ENCODE measurements at regions not wholly inside any gene's neighbourhood (a gene's known extent, or its start where the extent isn't known, plus 50 kb on each side); places are given as distances from the start of the nearest gene placed in this dataset.

GRCh38 chr14:38848243-38848935, 254.6 kb downstream of the SEC23A start:
- DNase-seq (ENCODE audit: low read depth in 1 of 2, low spot score in 1 of 2) = no peak

DNA sequence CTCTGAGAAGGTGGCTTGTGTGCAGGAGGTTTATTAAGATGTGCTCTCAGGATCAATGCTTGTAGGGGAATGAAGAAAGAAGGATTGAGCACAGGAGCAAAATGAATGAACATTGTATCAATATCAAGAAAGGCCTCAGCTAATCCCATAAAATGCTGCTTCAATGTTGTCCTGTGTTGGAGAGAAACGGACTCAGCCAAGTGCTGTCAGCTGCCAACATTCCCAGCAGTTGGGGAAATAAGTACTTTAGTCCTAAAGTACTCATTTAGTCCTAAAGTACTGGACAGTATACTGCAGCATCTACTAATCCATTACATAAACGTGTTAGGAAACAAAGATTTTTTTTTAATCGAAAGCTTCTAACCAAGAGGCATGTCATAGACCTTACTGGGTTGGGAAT, 255.9 kb downstream of the SEC23A start:
- no peak for DNase-seq (ENCODE audit: low read depth in 1 of 2, low spot score in 1 of 2)

- DNase-seq (ENCODE audit: low read depth in 1 of 2, low spot score in 1 of 2) = no peak
Measured at GRCh38 chr14:38839694-38840365, 263.2 kb downstream of the SEC23A start.

DNA sequence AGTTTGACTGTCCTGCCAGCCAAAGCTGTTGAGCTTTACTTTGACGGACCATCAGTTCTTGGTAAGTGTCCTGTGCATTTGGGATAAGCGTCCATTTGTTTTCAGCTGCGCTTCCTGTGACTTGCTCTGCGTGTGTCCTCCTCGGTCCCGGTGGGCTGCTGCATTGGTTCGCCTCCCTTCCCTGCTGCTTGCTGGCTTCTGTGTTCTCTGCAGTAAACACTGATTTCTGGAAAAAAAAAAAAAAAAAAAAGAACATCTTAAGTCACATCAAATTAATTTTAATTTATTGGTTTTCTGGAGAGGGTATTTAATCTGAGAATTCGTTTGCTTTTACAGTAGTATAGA, 264.1 kb downstream of the SEC23A start:
- DNase-seq (ENCODE audit: low read depth in 1 of 2, low spot score in 1 of 2) = no peak

DNA sequence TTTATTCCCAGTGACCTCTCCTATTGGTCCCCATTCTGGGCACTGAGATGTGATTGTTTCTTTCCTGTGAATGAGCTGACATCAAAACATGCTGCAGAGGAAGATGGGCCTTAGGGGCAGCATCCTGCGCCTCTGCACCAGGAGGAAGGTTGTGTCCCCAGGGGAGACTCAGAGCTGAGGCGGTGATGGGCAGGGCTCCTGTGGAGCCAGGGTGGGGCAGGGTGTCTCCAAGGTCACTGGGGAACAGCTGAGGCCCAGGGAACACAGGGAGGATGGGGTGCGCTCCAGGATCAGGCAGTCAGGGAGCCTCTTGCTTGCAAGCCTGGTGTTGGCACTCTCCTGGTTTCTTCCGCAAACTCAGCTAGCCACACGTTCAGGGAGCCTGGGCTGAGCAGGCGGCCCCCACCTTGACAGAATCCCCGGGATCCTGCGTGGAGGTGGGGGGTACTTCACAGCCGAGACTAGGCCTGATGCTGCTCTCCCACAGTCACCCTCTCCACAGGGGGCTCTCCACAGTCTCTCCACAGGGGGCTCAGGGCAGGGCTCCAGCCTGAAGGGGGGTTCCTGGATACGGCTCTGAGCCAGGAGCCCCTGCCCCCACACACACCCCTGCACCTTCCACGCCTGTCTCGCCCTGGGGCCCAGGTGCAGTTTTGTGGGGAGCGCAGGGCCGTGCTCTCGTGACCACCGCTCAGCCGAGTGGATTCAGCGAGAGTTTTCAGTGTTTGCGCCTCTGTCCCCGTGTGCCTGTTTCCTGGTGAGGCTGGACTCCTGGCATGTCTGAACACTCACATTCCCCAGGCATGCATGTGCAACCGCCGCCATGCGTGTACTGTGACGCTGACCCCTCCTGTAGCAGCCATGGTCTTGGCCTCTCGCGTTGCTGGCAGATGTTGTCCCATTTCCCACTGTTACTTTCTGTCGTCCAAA, 264.7 kb downstream of the SEC23A start:
- no peak for DNase-seq (ENCODE audit: low read depth in 1 of 2, low spot score in 1 of 2)

GRCh38 chr14:38837343-38838048, 265.5 kb downstream of the SEC23A start:
- no peak for DNase-seq (ENCODE audit: low read depth in 1 of 2, low spot score in 1 of 2)

- DNase-seq (ENCODE audit: low read depth in 1 of 2, low spot score in 1 of 2) = no peak
Measured at GRCh38 chr14:38836539-38836938, 266.5 kb downstream of the SEC23A start.

- DNase-seq (ENCODE audit: low read depth in 1 of 2, low spot score in 1 of 2) = no peak
Measured at GRCh38 chr14:38835874-38836273, 267.2 kb downstream of the SEC23A start.

- DNase-seq (ENCODE audit: low read depth in 1 of 2, low spot score in 1 of 2) = no peak
Measured at GRCh38 chr14:38828183-38828827, 274.7 kb downstream of the SEC23A start.

GRCh38 chr14:38824706-38825105, 278.3 kb downstream of the SEC23A start:
- DNase-seq (ENCODE audit: low read depth in 1 of 2, low spot score in 1 of 2) = no peak

DNA sequence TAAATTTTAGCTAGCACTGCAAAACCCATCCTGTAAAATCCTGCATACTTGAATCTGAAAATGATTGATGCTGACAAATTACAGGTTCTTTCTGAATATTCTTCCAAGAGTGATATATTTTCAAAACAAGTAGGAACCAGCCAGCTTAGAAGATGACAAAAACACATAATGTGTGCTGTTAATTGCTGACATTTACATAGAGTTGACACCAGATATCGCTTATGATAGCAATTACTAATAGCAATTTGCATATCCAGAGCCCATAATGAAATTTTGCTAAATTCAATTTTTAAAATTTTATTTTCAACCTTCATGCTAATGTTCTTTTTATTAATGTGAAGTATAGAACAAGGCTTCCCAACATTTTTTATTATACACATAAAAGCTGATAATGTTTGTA, 284.5 kb downstream of the SEC23A start:
- no peak for DNase-seq (ENCODE audit: low read depth in 1 of 2, low spot score in 1 of 2)

DNA sequence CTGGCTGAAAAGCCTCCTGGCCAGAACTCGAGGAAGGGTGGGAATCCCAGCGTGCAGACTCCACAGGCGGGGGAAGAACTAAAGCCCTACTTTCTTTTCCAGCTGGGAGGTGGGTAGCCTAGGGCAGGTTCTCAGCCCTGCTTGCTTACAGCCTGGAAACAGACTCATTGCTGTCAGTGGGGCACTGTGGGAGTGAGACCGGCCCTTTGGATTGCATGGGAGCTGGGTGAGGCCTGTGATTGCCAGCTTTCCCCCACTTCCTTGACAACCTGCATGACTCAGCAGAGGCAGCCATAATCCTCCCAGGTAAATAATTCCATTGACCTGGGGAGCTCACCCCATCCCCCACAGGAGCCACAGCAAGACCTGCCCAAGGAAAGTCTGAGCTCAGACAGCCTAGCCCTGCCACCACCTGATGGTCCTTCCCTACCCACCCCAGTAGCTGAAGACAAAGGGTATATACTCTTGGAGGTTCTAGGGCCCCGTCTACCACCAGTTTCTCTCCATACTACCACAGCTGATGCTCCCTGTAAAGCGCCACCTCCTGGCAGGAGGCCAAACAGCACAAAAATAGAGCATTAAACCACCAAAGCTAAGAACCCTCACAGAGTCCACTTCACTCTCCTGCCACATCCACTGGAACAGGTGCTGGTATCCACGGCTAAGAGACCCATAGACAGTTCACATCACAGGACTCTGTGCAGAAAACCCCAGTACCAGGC, 294.1 kb downstream of the SEC23A start:
- no peak for DNase-seq (ENCODE audit: low read depth in 1 of 2, low spot score in 1 of 2)

GRCh38 chr14:38799671-38800070, 303.4 kb downstream of the SEC23A start:
- no peak for DNase-seq (ENCODE audit: low read depth in 1 of 2, low spot score in 1 of 2)

DNA sequence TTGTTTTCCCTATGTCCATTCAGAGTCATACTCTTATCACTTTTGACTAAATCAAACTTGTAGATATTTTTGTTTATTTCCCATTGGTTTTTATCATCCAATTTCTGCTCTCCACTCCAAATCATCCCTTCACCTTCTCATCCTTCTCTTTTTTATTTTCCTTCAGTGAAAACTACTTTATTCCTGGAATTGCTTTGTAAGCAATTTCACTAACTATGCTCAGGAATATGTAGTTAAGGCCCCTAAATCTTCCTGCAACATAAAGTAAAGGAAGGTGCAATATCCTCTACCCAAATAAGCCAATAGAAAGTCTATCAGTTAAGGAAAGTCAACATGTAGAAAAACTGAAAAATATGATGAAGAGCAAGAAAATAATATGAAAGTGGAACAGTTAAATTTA, 308.4 kb downstream of the SEC23A start:
- DNase-seq (ENCODE audit: low read depth in 1 of 2, low spot score in 1 of 2) = no peak

GRCh38 chr14:38791862-38792261, 311.2 kb downstream of the SEC23A start:
- no peak for DNase-seq (ENCODE audit: low read depth in 1 of 2, low spot score in 1 of 2)

- DNase-seq (ENCODE audit: low read depth in 1 of 2, low spot score in 1 of 2) = no peak
Measured at GRCh38 chr14:38790916-38791315, 312.1 kb downstream of the SEC23A start.

DNA sequence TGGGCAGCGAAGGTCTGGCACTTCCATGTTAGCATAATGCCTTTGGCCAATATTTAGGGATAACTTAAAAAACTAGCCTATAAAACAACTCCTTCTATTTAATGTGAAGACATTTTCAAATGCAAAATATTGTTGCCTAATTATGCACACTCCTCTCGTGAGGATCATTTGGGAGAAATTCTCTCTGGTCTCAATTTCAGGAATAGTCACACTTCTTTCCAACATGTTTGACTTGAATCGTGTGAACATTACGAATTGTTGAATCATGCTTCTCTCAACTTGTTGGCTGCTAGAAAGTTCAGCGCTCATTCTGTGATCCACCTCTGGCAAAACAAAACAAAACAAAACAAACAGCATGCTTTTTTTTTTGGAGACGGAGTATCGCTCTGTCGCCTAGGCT, 313.2 kb downstream of the SEC23A start:
- no peak for DNase-seq (ENCODE audit: low read depth in 1 of 2, low spot score in 1 of 2)

DNA sequence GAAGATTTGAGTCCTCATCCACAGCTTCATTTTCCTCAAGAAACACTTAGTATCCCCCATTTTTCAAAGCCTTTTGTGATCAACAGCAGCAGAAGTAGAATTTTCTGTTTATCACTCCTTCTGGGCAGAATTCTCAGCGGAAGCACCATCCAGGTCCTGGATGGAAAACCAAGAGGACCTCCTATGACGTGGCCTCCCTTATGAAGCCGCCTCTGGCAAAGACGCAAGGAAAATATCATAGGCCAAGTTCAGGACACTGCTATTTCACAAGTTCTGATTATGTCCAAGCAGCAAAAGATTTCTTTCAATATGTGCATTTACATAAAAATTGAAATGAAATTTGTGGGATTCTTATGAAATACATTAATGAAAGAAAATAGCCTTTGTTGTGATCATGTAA, 315.0 kb downstream of the SEC23A start:
- no peak for DNase-seq (ENCODE audit: low read depth in 1 of 2, low spot score in 1 of 2)

- DNase-seq (ENCODE audit: low read depth in 1 of 2, low spot score in 1 of 2) = no peak
Measured at GRCh38 chr14:38786921-38787320, 316.1 kb downstream of the SEC23A start.

- DNase-seq (ENCODE audit: low read depth in 1 of 2, low spot score in 1 of 2) = no peak
Measured at GRCh38 chr14:38777401-38777800, 325.6 kb downstream of the SEC23A start.
